ENCODE measurements at regions not wholly inside any gene's neighbourhood (a gene's known extent, or its start where the extent isn't known, plus 50 kb on each side); places are given as distances from the start of the nearest gene placed in this dataset.

DNA sequence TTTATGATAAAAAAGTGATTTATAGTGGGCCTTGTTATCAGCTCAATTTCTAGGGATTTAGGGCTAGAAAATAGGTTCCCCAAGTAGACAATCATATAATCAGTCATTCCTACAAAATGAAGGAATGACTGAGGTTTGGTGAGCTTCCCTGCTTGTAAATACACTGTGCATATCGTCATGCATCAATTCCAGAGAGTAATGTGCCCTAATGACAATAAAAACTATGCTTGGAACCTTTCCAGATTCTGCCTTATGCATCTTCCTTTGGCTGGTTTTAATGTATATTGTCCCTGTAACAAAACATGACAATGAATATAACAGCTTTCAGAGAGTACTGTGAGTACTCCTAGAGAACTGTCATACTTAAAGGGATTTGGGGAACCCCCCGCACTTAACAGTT lies 1310.9 kb downstream of the PCDH7 start:
- H4K20me1 ChIP-seq (ENCODE audit: insufficient read depth, low read length, poor library complexity, severe bottlenecking): no peaks in the 10 kb centered on the region
- no peaks in the 10 kb centered on the region for H3K36me3 ChIP-seq (ENCODE audit: insufficient read depth, low read length)
- H3K4me3 ChIP-seq (ENCODE audit: low read length, poor library complexity, severe bottlenecking): no peak overlapping the region
- TF ChIP-seq, protein P1, sequence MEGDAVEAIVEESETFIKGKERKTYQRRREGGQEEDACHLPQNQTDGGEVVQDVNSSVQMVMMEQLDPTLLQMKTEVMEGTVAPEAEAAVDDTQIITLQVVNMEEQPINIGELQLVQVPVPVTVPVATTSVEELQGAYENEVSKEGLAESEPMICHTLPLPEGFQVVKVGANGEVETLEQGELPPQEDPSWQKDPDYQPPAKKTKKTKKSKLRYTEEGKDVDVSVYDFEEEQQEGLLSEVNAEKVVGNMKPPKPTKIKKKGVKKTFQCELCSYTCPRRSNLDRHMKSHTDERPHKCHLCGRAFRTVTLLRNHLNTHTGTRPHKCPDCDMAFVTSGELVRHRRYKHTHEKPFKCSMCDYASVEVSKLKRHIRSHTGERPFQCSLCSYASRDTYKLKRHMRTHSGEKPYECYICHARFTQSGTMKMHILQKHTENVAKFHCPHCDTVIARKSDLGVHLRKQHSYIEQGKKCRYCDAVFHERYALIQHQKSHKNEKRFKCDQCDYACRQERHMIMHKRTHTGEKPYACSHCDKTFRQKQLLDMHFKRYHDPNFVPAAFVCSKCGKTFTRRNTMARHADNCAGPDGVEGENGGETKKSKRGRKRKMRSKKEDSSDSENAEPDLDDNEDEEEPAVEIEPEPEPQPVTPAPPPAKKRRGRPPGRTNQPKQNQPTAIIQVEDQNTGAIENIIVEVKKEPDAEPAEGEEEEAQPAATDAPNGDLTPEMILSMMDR (conservative IDR thresholded peaks at IDR 0.05; ENCODE audit: low read length): no peak
- no peak for TF ChIP-seq EZH2phosphoT487 (IDR thresholded peaks at IDR 0.05; ENCODE audit: borderline replicate concordance)
- no peak overlapping the region for H3K4me2 ChIP-seq (ENCODE audit: low read depth, low read length, poor library complexity, severe bottlenecking)
- no peak overlapping the region for H3K9ac ChIP-seq (ENCODE audit: low read depth, low read length, poor library complexity, severe bottlenecking)
- no peaks in the 10 kb centered on the region for H3K79me2 ChIP-seq (ENCODE audit: insufficient read depth, low read length)
- H3K4me1 ChIP-seq (ENCODE audit: insufficient read depth, low read length, poor library complexity, severe bottlenecking): no peaks in the 10 kb centered on the region
- no peaks in the 10 kb centered on the region for H3K27me3 ChIP-seq (ENCODE audit: insufficient read depth, low read length, poor library complexity, severe bottlenecking)
- H3F3A ChIP-seq (ENCODE audit: low read depth): no peaks in the 10 kb centered on the region
- no peak overlapping the region for H2AFZ ChIP-seq (ENCODE audit: low read length)
- H3K9me3 ChIP-seq (ENCODE audit: insufficient read depth, low read depth, low read length): no peaks in the 10 kb centered on the region
- H3K9me2 ChIP-seq (replicated peaks; ENCODE audit: low read depth, low read length): no peaks in the 10 kb centered on the region

DNA sequence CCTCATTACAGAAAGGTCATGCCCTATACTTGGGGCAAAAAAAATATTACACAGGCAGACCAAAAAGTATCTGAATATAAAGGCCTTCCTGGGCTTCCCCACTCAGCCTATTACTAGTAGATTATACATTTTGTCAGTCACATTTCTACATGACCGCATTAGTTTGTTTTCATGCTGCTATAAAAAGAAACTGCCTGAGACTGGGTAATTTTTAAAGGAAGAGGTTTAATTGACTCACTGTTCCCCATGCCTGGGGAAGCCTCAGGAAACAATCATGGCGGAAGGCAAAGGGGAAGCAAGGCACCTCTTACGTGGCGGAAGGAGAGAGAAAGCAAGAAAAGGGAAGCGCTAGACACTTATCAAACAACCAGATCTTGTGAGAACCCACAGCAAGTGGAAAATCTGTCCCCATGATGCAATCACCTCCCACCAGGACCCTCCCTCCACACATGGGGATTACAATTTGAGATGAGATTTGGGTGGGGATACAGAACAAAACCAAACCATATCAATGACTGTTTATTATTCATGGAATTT lies 1312.0 kb downstream of the PCDH7 start:
- Histone ChIP-seq H4K20me1 (ENCODE audit: insufficient read depth, low read length, poor library complexity, severe bottlenecking) (no peaks in the 10 kb centered on the region), H3K4me3 (ENCODE audit: low read length, poor library complexity, severe bottlenecking) (no peak overlapping the region), H3K4me1 (ENCODE audit: insufficient read depth, low read length, poor library complexity, severe bottlenecking) (no peaks in the 10 kb centered on the region), H2AFZ (ENCODE audit: low read length) (no peak overlapping the region), H3K27me3 (ENCODE audit: insufficient read depth, low read length, poor library complexity, severe bottlenecking) (no peaks in the 10 kb centered on the region), H3K4me2 (ENCODE audit: low read depth, low read length, poor library complexity, severe bottlenecking) (no peak overlapping the region), H3K9ac (ENCODE audit: low read depth, low read length, poor library complexity, severe bottlenecking) (no peak overlapping the region), H3F3A (ENCODE audit: low read depth) (no peaks in the 10 kb centered on the region), H3K79me2 (ENCODE audit: insufficient read depth, low read length) (no peaks in the 10 kb centered on the region), H3K9me3 (ENCODE audit: insufficient read depth, low read depth, low read length) (no peaks in the 10 kb centered on the region), H3K36me3 (ENCODE audit: insufficient read depth, low read length) (no peaks in the 10 kb centered on the region), H3K9me2 (replicated peaks; ENCODE audit: low read depth, low read length) (no peaks in the 10 kb centered on the region)
- TF ChIP-seq, protein P1 (conservative IDR thresholded peaks at IDR 0.05; ENCODE audit: low read length): no peak
- no peak for TF ChIP-seq EZH2phosphoT487 (IDR thresholded peaks at IDR 0.05; ENCODE audit: borderline replicate concordance)

DNA sequence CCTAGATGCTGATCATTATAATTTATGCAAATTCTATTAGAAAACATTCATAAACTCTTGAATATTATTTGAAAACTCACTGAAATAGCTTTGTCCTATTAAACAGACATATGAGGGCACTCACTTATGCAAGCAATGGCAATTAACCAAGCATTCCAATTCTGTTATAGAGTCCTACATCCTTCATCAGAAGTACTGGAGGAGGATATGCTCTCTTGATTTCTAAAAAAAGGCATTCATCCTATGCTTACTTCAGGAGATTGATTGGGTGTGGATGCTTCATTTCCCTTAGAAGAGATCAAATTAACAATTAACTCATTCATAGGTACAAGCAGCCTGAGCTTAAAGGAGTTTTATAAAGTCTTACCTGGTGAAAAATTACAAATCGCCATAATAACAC lies 1317.2 kb downstream of the PCDH7 start:
- no peaks in the 10 kb centered on the region for H3K9me2 ChIP-seq (replicated peaks; ENCODE audit: low read depth, low read length)
- no peak overlapping the region for H3K4me2 ChIP-seq (ENCODE audit: low read depth, low read length, poor library complexity, severe bottlenecking)
- no peak for TF ChIP-seq EZH2phosphoT487 (IDR thresholded peaks at IDR 0.05; ENCODE audit: borderline replicate concordance)
- TF ChIP-seq, protein P1 (conservative IDR thresholded peaks at IDR 0.05; ENCODE audit: low read length): no peak
- no peaks in the 10 kb centered on the region for H3K9me3 ChIP-seq (ENCODE audit: insufficient read depth, low read depth, low read length)
- no peaks in the 10 kb centered on the region for H3K4me1 ChIP-seq (ENCODE audit: insufficient read depth, low read length, poor library complexity, severe bottlenecking)
- no peaks in the 10 kb centered on the region for H4K20me1 ChIP-seq (ENCODE audit: insufficient read depth, low read length, poor library complexity, severe bottlenecking)
- H3K36me3 ChIP-seq (ENCODE audit: insufficient read depth, low read length): no peaks in the 10 kb centered on the region
- H3K79me2 ChIP-seq (ENCODE audit: insufficient read depth, low read length): no peaks in the 10 kb centered on the region
- no peaks in the 10 kb centered on the region for H3K27me3 ChIP-seq (ENCODE audit: insufficient read depth, low read length, poor library complexity, severe bottlenecking)
- no peak overlapping the region for H3K9ac ChIP-seq (ENCODE audit: low read depth, low read length, poor library complexity, severe bottlenecking)
- H2AFZ ChIP-seq (ENCODE audit: low read length): no peak overlapping the region
- H3K4me3 ChIP-seq (ENCODE audit: low read length, poor library complexity, severe bottlenecking): no peak overlapping the region
- H3F3A ChIP-seq (ENCODE audit: low read depth): no peaks in the 10 kb centered on the region

Measured in Loucy (cell line).